HG02642 (cell line): ENCODE measurements at regions not wholly inside any gene's neighbourhood (a gene's known extent, or its start where the extent isn't known, plus 50 kb on each side); places are given as distances from the start of the nearest gene placed in this dataset.
"Not testable (repeated sequence)": the region's sequence is repeated elsewhere in the genome, so short reads cannot be mapped to it uniquely, and the experiment has no call there.

Experiments
- ATAC-seq: cut with Tn5 transposase; IDR thresholded peaks from one replicate; pipeline ENCODE4 v1.9.1; 2021; ENCODE audit warnings: mild to moderate bottlenecking; ENCODE audit not compliant: unreplicated experiment, poor library complexity

DNA sequence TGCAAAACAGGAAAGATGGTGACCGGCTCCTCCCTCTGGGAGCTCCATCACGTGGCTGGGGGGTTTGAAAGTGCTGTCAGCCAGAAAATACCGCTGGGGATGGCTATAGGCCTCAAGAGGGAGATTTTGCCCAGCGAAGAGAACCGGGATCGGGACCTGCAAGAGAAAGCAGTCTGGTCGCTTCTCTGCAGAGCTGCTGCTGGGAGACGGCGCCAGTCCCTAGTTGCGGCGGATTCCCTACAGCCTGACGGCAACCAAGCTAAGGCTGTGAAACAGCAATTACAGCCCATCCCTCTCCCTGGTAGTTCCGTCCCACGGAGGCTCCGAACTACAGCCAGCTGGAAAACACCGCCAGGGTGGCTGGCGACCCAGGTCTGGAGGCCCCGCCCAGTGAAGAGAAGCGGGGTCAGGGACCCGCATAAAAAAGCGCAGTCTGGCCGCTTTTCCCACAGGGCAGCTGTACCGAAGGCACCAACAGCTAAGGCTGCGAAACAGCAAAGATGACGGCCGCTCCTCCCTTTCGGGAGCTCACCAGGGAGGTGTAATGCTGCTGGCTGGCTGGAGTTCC, 238.1 kb upstream of the IRAK1BP1 start:
- no peak for ATAC-seq

GRCh38 chr6:78629836-78630235, 237.5 kb upstream of the IRAK1BP1 start:
- no peak for ATAC-seq

DNA sequence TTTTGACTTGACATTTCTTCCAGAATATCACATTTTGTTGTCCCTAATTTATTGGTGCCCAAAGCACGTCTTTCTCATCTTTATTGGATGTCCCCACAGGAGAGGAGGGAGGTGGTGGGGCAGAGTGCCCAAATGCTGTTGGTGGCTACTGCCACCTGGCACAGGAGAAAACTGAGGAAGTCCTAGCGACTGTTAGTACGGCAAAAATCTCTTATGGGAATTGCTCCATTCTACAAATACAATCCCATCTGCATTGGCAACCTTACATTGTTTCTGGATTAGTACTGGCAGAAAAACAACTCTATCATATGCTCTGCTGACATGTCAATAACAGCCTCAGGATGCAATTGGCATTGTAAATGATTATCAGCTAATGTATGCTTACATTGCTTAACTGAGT, 235.4 kb upstream of the IRAK1BP1 start:
- no peak for ATAC-seq

DNA sequence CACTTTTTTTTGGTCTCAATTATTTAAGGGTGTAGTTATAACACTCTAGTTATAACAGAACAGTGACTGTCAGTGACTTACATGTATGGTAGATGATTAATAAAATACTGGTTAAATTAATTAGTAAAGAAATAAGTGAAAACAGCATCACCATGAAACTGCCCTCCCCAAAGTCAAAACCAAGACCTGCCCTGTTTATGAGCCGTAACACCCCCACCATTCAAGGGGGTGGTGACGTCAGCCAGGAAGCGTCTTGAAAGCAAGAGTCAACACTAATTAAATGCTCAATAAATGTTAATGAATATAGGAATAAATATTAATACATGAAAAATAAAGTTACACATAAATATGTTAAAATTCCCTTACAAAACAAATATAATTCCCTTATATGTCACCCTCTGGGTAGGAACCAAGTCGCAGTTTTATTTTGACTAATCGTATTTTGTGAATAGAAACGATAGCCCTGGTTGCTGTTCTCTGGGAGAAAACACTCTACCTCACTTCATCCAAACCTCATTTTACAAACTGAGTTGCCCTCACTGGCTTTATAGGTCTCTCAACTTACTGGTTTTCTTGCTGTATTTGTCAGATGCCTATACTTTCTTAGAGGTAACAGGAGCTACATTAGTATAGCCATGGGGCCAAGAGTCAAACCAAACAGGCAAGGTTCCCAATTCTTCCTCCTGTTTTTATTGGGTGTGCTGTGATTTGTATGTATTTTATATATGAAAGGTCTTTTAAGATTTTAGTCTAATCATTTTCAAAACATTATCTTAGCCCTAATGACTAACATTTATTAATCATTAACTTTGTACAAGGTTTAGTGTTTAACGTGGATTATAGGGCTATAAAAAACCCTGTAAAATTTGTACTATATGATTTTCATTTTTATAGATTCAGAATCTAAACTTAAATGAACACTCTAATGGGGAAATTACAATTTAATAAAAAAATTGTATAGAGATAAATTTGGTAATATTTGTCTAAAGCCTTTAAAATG, 227.9 kb upstream of the IRAK1BP1 start:
- no peak for ATAC-seq

- ATAC-seq: not testable (repeated sequence)
Measured at GRCh38 chr6:78643976-78644375, 223.4 kb upstream of the IRAK1BP1 start.

DNA sequence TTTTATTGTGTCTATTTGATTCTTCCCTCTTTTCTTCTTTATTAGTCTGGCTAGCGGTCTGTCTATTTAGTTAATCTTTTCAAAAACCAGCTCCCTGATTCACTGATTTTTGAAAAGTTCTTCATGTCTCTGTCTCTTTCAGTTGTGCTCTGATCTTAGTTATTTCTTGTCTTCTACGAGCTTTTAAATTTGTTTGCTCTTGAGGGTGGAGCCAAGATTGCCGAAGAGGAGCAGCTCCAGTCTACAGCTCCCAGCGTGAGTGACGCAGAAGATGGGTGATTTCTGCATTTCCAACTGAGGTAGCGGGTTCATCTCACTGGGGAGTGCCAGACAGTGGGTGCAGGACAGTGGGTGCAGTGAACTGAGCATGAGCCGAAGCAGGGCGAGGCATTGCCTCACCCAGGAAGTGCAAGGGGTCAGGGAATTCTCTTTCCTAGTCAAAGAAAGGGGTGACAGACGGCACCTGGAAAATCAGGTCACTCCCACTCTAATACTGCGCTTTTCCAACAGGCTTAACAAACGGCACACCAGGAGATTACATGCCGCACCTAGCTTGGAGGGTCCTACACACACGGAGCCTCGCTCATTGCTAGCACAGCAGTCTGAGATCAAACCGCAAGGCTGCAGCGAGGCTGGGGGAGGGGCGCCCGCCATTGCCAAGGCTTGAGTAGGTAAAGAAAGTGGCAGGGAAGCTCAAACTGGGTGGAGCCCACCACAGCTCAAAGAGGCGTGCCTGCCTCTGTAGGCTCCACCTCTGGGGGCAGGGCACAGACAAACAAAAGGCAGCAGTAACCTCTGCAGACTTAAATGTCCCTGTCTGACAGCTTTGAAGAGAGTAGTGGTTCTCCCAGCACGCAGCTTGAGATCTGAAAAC, 220.6 kb upstream of the IRAK1BP1 start:
- ATAC-seq: not testable (repeated sequence)

GRCh38 chr6:78665819-78666218, 201.5 kb upstream of the IRAK1BP1 start:
- ATAC-seq: not testable (repeated sequence)

DNA sequence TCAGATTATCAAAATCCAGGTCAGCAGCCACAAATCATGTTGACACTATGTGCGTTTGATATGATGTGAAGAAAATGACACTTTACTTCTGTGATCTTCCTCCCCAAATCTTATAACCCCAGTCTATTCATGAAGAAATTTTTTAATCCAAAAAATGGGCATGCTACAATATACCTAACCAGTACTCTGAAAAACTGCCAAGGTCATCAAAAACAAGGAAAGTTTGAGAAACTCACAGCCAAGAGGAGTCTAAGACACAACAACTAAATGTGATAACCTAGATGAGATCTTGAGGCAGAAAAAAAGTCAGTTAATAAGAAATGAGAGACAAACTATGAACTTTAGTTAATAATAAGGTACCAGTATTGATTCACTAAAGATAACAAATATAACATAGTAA, 200.6 kb upstream of the IRAK1BP1 start:
- ATAC-seq: no peak

- no peak for ATAC-seq
Measured at GRCh38 chr6:78670156-78670555, 197.2 kb upstream of the IRAK1BP1 start.

DNA sequence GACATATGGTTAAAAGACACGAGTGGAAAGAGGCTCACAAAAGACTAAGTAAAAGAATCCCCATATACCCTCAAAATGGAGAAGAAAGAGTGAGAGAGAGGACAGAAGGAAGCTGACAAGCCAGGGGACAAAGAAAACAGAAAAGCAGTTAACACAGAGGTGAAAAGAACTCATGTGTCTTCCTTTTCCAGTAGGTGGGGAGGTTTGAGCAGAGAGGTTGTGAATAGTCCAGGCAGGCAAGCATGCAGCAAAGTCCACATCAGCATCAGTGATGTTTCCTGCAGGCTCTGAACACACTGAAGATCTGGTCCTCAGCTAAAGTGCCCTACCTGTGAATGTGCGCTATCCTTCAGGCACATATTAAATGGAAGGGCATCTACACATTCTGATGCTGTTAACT, 196.5 kb upstream of the IRAK1BP1 start:
- no peak for ATAC-seq

GRCh38 chr6:78676069-78677007, 191.0 kb upstream of the IRAK1BP1 start:
- ATAC-seq: not testable (repeated sequence)

DNA sequence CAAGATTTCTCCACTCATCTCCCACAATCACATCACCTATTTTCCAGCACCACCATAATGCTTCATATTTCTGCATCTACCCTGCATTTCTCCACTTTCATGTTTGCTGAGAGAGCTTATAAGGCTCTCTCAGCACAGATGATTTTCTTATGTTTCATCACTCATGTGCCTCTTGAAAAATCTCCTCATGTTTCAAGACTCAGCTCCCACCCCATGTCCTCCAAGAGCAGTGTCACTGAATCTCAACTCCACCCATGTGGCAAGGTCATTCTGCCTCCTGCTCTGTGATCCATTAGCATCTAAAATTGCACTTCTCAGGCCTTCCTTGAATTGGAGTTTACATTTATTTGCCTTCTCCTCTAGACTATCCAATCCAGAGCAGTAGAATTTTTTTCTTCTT, 178.7 kb upstream of the IRAK1BP1 start:
- ATAC-seq: no peak

GRCh38 chr6:78693835-78694234, 173.5 kb upstream of the IRAK1BP1 start:
- no peak for ATAC-seq

GRCh38 chr6:78694628-78695027, 172.7 kb upstream of the IRAK1BP1 start:
- not testable (repeated sequence) for ATAC-seq

DNA sequence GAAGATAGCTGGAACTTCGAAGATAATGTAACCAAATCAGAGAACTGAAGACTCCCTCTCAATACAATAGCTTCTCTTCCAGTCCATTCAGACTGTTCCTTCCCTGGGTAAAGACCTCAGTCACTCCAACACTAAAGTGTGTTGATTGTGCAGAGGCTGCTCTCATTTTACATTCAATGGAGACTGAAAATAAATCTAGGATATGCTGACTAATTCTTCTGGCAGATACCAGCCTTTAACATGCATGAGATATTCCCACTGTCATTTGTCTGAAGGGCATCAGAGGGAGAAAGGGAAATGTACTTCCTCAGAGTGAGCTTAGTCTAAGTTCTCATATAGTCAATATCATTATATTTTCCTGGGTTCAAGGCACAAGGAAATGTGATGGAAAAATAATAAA, 166.4 kb upstream of the IRAK1BP1 start:
- ATAC-seq: no peak

- ATAC-seq: no peak
Measured at GRCh38 chr6:78701407-78701806, 165.9 kb upstream of the IRAK1BP1 start.

DNA sequence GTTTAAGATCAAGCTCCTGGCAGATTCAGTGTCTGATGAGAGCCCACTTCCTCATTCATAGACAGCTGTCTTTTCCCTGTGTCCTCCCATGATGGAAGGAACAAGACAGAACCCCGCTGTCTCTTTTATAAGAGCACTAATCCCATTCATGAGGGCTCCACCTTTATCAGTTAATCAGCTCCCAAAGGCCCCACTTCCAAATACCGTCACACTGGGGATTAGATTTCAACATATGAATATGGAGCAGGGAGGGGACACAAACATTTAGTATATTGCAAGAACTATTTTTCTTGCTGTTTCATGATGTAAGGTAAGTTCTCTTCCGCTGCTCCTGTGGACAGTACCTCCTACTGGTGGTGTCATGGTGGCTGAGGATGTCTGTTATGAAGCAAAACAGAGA, 158.3 kb upstream of the IRAK1BP1 start:
- no peak for ATAC-seq

DNA sequence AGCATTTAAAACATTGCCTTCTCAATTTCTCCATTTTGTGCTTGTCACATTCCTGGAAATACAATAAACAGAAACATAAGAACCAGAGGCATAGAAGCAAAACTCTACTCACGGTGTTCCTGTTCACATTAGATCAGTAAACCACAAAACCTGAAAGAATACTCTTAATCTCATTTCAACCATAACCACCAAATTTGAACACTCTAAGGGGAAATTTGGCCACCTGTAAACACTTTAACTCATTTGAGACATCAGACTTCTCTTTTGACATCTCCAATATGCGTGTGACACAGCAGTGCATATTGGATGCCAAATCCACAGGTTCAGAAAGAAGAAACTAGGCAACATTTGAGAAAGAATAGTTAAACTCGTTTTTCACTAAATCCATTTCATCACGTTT, 153.8 kb upstream of the IRAK1BP1 start:
- ATAC-seq: no peak

GRCh38 chr6:78744144-78744543, 123.2 kb upstream of the IRAK1BP1 start:
- no peak for ATAC-seq

DNA sequence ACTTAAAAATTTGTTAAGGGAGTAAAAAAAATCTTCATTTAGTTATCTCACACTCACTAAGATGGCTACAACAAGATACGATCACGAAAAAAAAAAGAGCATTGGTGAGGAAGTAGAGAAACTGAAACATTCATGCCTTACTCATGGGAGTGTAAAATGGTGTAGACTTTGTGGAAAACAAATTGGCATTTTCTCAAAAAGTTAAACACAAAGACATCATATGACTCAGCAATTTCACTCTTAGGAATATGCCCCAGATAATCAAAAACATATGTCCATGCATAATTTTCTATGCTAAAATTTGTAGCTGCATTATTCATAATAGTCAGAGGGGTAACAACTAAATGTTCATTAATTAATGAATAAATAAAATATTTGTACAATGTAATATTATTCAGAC, 120.9 kb upstream of the IRAK1BP1 start:
- no peak for ATAC-seq
